ENCODE measurements at regions not wholly inside any gene's neighbourhood (a gene's known extent, or its start where the extent isn't known, plus 50 kb on each side); places are given as distances from the start of the nearest gene placed in this dataset.

DNA sequence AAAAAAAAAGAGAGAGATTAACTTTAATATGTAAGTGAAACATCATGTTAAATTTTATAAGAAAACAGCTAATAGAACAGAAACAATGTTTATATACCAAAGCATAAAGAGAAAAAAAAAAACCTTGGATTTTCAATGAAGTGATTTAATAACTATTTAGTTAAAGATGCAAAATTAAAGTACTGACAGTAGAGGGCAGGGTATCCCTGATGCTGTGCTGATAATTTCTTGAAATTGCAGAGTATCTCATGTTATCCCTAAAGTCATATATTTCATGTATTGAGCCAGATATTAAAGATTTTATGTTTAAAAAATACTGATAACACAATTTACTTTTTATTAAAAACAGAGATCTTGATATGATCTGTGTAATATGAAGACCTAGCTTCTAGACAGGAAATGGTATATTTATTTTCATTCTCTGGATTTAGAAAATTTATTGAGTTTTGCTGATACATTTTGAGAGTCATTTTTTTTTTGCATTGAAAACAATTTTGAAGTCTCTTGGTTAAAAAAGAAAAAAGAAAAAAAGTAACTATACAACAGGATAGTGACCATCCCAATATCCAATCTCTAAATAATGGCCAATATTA, 273.2 kb downstream of the USP25 start:
- TF ChIP-seq POLR2A (IDR thresholded peaks at IDR 0.05): no peak
- TF ChIP-seq POLR2AphosphoS5 (IDR thresholded peaks at IDR 0.05): no peak

Measured in prostate gland (tissue), 1 donor.